ENCODE measurements at regions not wholly inside any gene's neighbourhood (a gene's known extent, or its start where the extent isn't known, plus 50 kb on each side); places are given as distances from the start of the nearest gene placed in this dataset.
"Not testable (repeated sequence)": the region's sequence is repeated elsewhere in the genome, so short reads cannot be mapped to it uniquely, and the experiment has no call there.

DNA sequence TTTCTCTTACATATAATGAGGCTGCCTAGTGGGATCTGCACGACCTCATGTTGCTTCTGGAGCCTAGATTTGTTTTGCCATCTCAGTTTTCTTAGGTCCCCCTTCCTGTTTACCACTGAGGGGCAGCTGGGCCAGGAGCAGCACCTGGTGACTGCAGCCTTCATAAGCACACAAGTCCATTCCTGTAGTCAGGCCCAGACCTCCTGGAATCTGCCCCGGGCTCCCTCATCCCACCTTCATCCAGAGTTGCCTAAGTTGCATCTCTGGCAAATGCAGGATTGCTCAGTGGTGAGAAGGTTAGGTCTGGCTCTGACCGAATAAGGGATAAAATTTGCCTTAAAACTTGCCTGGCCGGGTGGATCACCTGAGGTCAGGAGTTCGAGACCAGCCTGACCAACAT is 117.3 kb downstream of the TNFRSF13B start:
- TF ChIP-seq EZH2phosphoT487 (IDR thresholded peaks at IDR 0.05; ENCODE audit: borderline replicate concordance, low read length); CTCF (IDR thresholded peaks at IDR 0.05; ENCODE audit: low read depth, low read length, poor library complexity, severe bottlenecking): not testable (repeated sequence)

Data from DOHH2 (cell line).